GM21423 (cell line): ENCODE measurements at regions not wholly inside any gene's neighbourhood (a gene's known extent, or its start where the extent isn't known, plus 50 kb on each side); places are given as distances from the start of the nearest gene placed in this dataset.

Experiments
- ATAC-seq: cut with Tn5 transposase; IDR thresholded peaks from one replicate; pipeline ENCODE4 v1.9.1; 2021; ENCODE audit warnings: mild to moderate bottlenecking, moderate library complexity; ENCODE audit not compliant: unreplicated experiment

GRCh38 chr16:64421515-64421914, 700.3 kb downstream of the CDH11 start:
- no peak for ATAC-seq

GRCh38 chr16:64419832-64420231, 702.0 kb downstream of the CDH11 start:
- ATAC-seq, result no peak

GRCh38 chr16:64417711-64418227, 704.1 kb downstream of the CDH11 start:
- ATAC-seq, result no peak

- ATAC-seq, result no peak
These were observed 705.5 kb downstream of the CDH11 start for GRCh38 chr16:64416216-64417005.

- no peak for ATAC-seq
These were observed 709.1 kb downstream of the CDH11 start for GRCh38 chr16:64412578-64413280.

GRCh38 chr16:64410306-64410705, 711.6 kb downstream of the CDH11 start:
- no peak for ATAC-seq

- no peak for ATAC-seq
These were observed 712.1 kb downstream of the CDH11 start for GRCh38 chr16:64409783-64410210.

GRCh38 chr16:64408699-64409098, 713.2 kb downstream of the CDH11 start:
- no peak for ATAC-seq

GRCh38 chr16:64406770-64407181, 715.1 kb downstream of the CDH11 start:
- ATAC-seq, result no peak

GRCh38 chr16:64403352-64403751, 718.5 kb downstream of the CDH11 start:
- ATAC-seq, result no peak

- ATAC-seq, result no peak
These were observed 723.1 kb downstream of the CDH11 start for GRCh38 chr16:64398793-64399192.

GRCh38 chr16:64397945-64398508, 723.8 kb downstream of the CDH11 start:
- ATAC-seq, result no peak

- ATAC-seq, result no peak
These were observed 724.8 kb downstream of the CDH11 start for GRCh38 chr16:64397042-64397441.

GRCh38 chr16:64394061-64394460, 727.8 kb downstream of the CDH11 start:
- ATAC-seq, result no peak

GRCh38 chr16:64392456-64392855, 729.4 kb downstream of the CDH11 start:
- ATAC-seq, result no peak

- ATAC-seq, result no peak
These were observed 730.7 kb downstream of the CDH11 start for GRCh38 chr16:64391063-64391600.

GRCh38 chr16:64390102-64390501, 731.8 kb downstream of the CDH11 start:
- no peak for ATAC-seq

- ATAC-seq, result no peak
These were observed 737.2 kb downstream of the CDH11 start for GRCh38 chr16:64384636-64385035.

GRCh38 chr16:64381979-64382378, 739.9 kb downstream of the CDH11 start:
- no peak for ATAC-seq

- ATAC-seq, result no peak
These were observed 741.1 kb downstream of the CDH11 start for GRCh38 chr16:64380751-64381150.

GRCh38 chr16:64375391-64375980, 746.4 kb downstream of the CDH11 start:
- no peak for ATAC-seq
